ENCODE measurements at regions not wholly inside any gene's neighbourhood (a gene's known extent, or its start where the extent isn't known, plus 50 kb on each side); places are given as distances from the start of the nearest gene placed in this dataset.
"Not testable (repeated sequence)": the region's sequence is repeated elsewhere in the genome, so short reads cannot be mapped to it uniquely, and the experiment has no call there.

GRCh38 chr3:145678401-145678800 lies 482.6 kb downstream of the PLOD2 start:
- ChIA-PET CTCF (no interaction called here), POLR2A (no interaction called here)
- Mint-ChIP-seq H3K27ac (no peak overlapping the region), H3K9me3 (ENCODE audit: insufficient read depth) (no peaks in the 10 kb centered on the region), H3K36me3 (ENCODE audit: low read depth) (no peaks in the 10 kb centered on the region), H3K4me3 (no peak overlapping the region), H3K27me3 (ENCODE audit: low read depth) (no peaks in the 10 kb centered on the region), H3K4me1 (ENCODE audit: low read depth) (no peaks in the 10 kb centered on the region)
- DNase-seq (no peak), ATAC-seq (no peak)

GRCh38 chr3:145681181-145681580 lies 479.8 kb downstream of the PLOD2 start:
- H3K4me3 Mint-ChIP-seq: no peak overlapping the region
- POLR2A ChIA-PET: no interaction called here
- no peaks in the 10 kb centered on the region for H3K9me3 Mint-ChIP-seq (ENCODE audit: insufficient read depth)
- H3K4me1 Mint-ChIP-seq (ENCODE audit: low read depth): no peaks in the 10 kb centered on the region
- H3K27me3 Mint-ChIP-seq (ENCODE audit: low read depth): no peaks in the 10 kb centered on the region
- CTCF ChIA-PET: no interaction called here
- DNase-seq: no peak
- H3K36me3 Mint-ChIP-seq (ENCODE audit: low read depth): no peaks in the 10 kb centered on the region
- ATAC-seq: no peak
- no peak overlapping the region for H3K27ac Mint-ChIP-seq

- H3K36me3 Mint-ChIP-seq (ENCODE audit: low read depth); ATAC-seq; CTCF ChIA-PET; H3K4me1 Mint-ChIP-seq (ENCODE audit: low read depth); H3K9me3 Mint-ChIP-seq (ENCODE audit: insufficient read depth); DNase-seq; H3K27ac Mint-ChIP-seq; H3K27me3 Mint-ChIP-seq (ENCODE audit: low read depth); H3K4me3 Mint-ChIP-seq: not testable (repeated sequence)
- POLR2A ChIA-PET: interaction anchor here (0.6 kb wide), 1 partner anchor 13 kb away, joined by 3 read pairs; no protein-coding TSS in a partner anchor
Observed at GRCh38 chr3:145687978-145688377, 473.0 kb downstream of the PLOD2 start.

GRCh38 chr3:145692751-145693150 lies 468.2 kb downstream of the PLOD2 start:
- Mint-ChIP-seq H3K9me3 (ENCODE audit: insufficient read depth) (no peaks in the 10 kb centered on the region), H3K27ac (no peak overlapping the region), H3K4me1 (ENCODE audit: low read depth) (no peaks in the 10 kb centered on the region), H3K27me3 (ENCODE audit: low read depth) (no peaks in the 10 kb centered on the region), H3K36me3 (ENCODE audit: low read depth) (no peaks in the 10 kb centered on the region), H3K4me3 (no peak overlapping the region)
- ChIA-PET CTCF (no interaction called here), POLR2A (no interaction called here)
- no peak for ATAC-seq
- no peak for DNase-seq

- no peak overlapping the region for H3K27ac Mint-ChIP-seq
- H3K27me3 Mint-ChIP-seq (ENCODE audit: low read depth): no peaks in the 10 kb centered on the region
- POLR2A ChIA-PET: no interaction called here
- no peak for DNase-seq
- H3K4me1 Mint-ChIP-seq (ENCODE audit: low read depth): no peaks in the 10 kb centered on the region
- ATAC-seq: no peak
- no peaks in the 10 kb centered on the region for H3K9me3 Mint-ChIP-seq (ENCODE audit: insufficient read depth)
- H3K4me3 Mint-ChIP-seq: no peak overlapping the region
- H3K36me3 Mint-ChIP-seq (ENCODE audit: low read depth): no peaks in the 10 kb centered on the region
- CTCF ChIA-PET: no interaction called here
Observed at GRCh38 chr3:145696011-145696410, 465.0 kb downstream of the PLOD2 start.

- Mint-ChIP-seq H3K27ac (no peak overlapping the region), H3K27me3 (ENCODE audit: low read depth) (no peaks in the 10 kb centered on the region), H3K4me1 (ENCODE audit: low read depth) (no peaks in the 10 kb centered on the region), H3K4me3 (no peak overlapping the region), H3K9me3 (ENCODE audit: insufficient read depth) (no peaks in the 10 kb centered on the region), H3K36me3 (ENCODE audit: low read depth) (no peaks in the 10 kb centered on the region)
- ChIA-PET CTCF (no interaction called here), POLR2A (no interaction called here)
- ATAC-seq (no peak), DNase-seq (no peak)
Observed at GRCh38 chr3:145698250-145698649, 462.7 kb downstream of the PLOD2 start.

GRCh38 chr3:145698749-145699148 lies 462.2 kb downstream of the PLOD2 start:
- ATAC-seq (no peak), DNase-seq (no peak)
- ChIA-PET CTCF (no interaction called here), POLR2A (no interaction called here)
- no peaks in the 10 kb centered on the region for H3K27me3 Mint-ChIP-seq (ENCODE audit: low read depth)
- H3K4me1 Mint-ChIP-seq (ENCODE audit: low read depth): no peaks in the 10 kb centered on the region
- no peak overlapping the region for H3K27ac Mint-ChIP-seq
- H3K4me3 Mint-ChIP-seq: no peak overlapping the region
- H3K36me3 Mint-ChIP-seq (ENCODE audit: low read depth): no peaks in the 10 kb centered on the region
- H3K9me3 Mint-ChIP-seq (ENCODE audit: insufficient read depth): no peaks in the 10 kb centered on the region

- Mint-ChIP-seq H3K27me3 (ENCODE audit: low read depth) (no peaks in the 10 kb centered on the region), H3K27ac (no peak overlapping the region), H3K4me1 (ENCODE audit: low read depth) (no peaks in the 10 kb centered on the region), H3K4me3 (no peak overlapping the region), H3K36me3 (ENCODE audit: low read depth) (no peaks in the 10 kb centered on the region), H3K9me3 (ENCODE audit: insufficient read depth) (no peaks in the 10 kb centered on the region)
- ATAC-seq: no peak
- no peak for DNase-seq
- CTCF ChIA-PET: no interaction called here
- POLR2A ChIA-PET: no interaction called here
Observed at GRCh38 chr3:145704020-145704419, 457.0 kb downstream of the PLOD2 start.

GRCh38 chr3:145709779-145710178 lies 451.2 kb downstream of the PLOD2 start:
- DNase-seq; H3K9me3 Mint-ChIP-seq (ENCODE audit: insufficient read depth); H3K4me1 Mint-ChIP-seq (ENCODE audit: low read depth); H3K27me3 Mint-ChIP-seq (ENCODE audit: low read depth); ATAC-seq; H3K4me3 Mint-ChIP-seq; POLR2A ChIA-PET; H3K27ac Mint-ChIP-seq; H3K36me3 Mint-ChIP-seq (ENCODE audit: low read depth); CTCF ChIA-PET: not testable (repeated sequence)

GRCh38 chr3:145716519-145716918 lies 444.5 kb downstream of the PLOD2 start:
- DNase-seq (no peak), ATAC-seq (no peak)
- Mint-ChIP-seq H3K36me3 (ENCODE audit: low read depth) (no peaks in the 10 kb centered on the region), H3K27ac (no peak overlapping the region), H3K9me3 (ENCODE audit: insufficient read depth) (no peaks in the 10 kb centered on the region), H3K27me3 (ENCODE audit: low read depth) (no peaks in the 10 kb centered on the region), H3K4me1 (ENCODE audit: low read depth) (no peaks in the 10 kb centered on the region), H3K4me3 (no peak overlapping the region)
- ChIA-PET CTCF (no interaction called here), POLR2A (no interaction called here)

- no peaks in the 10 kb centered on the region for H3K4me1 Mint-ChIP-seq (ENCODE audit: low read depth)
- ATAC-seq: no peak
- H3K9me3 Mint-ChIP-seq (ENCODE audit: insufficient read depth): no peaks in the 10 kb centered on the region
- H3K36me3 Mint-ChIP-seq (ENCODE audit: low read depth): no peaks in the 10 kb centered on the region
- DNase-seq: no peak
- ChIA-PET CTCF (no interaction called here), POLR2A (no interaction called here)
- H3K27me3 Mint-ChIP-seq (ENCODE audit: low read depth): no peaks in the 10 kb centered on the region
- H3K4me3 Mint-ChIP-seq: no peak overlapping the region
- H3K27ac Mint-ChIP-seq: no peak overlapping the region
Observed at GRCh38 chr3:145719114-145719513, 441.9 kb downstream of the PLOD2 start.

GRCh38 chr3:145721273-145721805 lies 439.6 kb downstream of the PLOD2 start:
- H3K27ac Mint-ChIP-seq: no peak overlapping the region
- H3K4me3 Mint-ChIP-seq: no peak overlapping the region
- no peaks in the 10 kb centered on the region for H3K9me3 Mint-ChIP-seq (ENCODE audit: insufficient read depth)
- ChIA-PET CTCF (no interaction called here), POLR2A (no interaction called here)
- H3K27me3 Mint-ChIP-seq (ENCODE audit: low read depth): no peaks in the 10 kb centered on the region
- no peaks in the 10 kb centered on the region for H3K4me1 Mint-ChIP-seq (ENCODE audit: low read depth)
- ATAC-seq: no peak
- DNase-seq: no peak
- no peaks in the 10 kb centered on the region for H3K36me3 Mint-ChIP-seq (ENCODE audit: low read depth)

- H3K27me3 Mint-ChIP-seq (ENCODE audit: low read depth): no peaks in the 10 kb centered on the region
- ATAC-seq (no peak), DNase-seq (no peak)
- no peaks in the 10 kb centered on the region for H3K36me3 Mint-ChIP-seq (ENCODE audit: low read depth)
- H3K9me3 Mint-ChIP-seq (ENCODE audit: insufficient read depth): no peaks in the 10 kb centered on the region
- no peak overlapping the region for H3K27ac Mint-ChIP-seq
- ChIA-PET CTCF (no interaction called here), POLR2A (no interaction called here)
- no peaks in the 10 kb centered on the region for H3K4me1 Mint-ChIP-seq (ENCODE audit: low read depth)
- H3K4me3 Mint-ChIP-seq: no peak overlapping the region
Observed at GRCh38 chr3:145721815-145722214, 439.2 kb downstream of the PLOD2 start.
